ENCODE measurements at regions not wholly inside any gene's neighbourhood (a gene's known extent, or its start where the extent isn't known, plus 50 kb on each side); places are given as distances from the start of the nearest gene placed in this dataset.

- no peak for DNase-seq (ENCODE audit: low read depth)
These were observed 395.7 kb upstream of the MAP3K7 start for GRCh38 chr6:90982581-90982980.

- no peak for DNase-seq (ENCODE audit: low read depth)
These were observed 395.2 kb upstream of the MAP3K7 start for GRCh38 chr6:90982051-90982450.

- DNase-seq (ENCODE audit: low read depth) = no peak
These were observed 391.2 kb upstream of the MAP3K7 start for GRCh38 chr6:90978046-90978445.

- no peak for DNase-seq (ENCODE audit: low read depth)
These were observed 390.6 kb upstream of the MAP3K7 start for GRCh38 chr6:90977513-90977912.

DNA sequence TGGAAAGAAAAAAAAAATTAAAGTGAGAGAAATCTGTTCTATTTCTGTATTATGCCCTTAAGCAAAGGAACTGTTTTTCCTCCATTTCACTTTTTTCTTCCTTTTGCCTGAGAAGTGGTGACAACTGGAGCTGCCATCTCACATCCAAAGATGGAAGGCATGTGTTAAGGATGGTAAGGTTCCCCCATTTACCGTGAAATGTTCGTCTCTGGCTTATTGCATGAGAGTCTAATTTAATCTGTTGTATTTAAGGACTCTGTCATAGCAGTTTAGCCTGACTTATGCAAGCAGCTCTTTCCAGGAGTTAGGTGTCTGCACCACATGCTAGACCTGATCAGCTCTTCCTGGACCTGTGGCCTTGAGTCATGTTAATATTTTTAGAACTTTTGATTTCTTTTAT, 389.5 kb upstream of the MAP3K7 start:
- no peak for DNase-seq (ENCODE audit: low read depth)

- DNase-seq (ENCODE audit: low read depth) = no peak
These were observed 388.9 kb upstream of the MAP3K7 start for GRCh38 chr6:90975741-90976140.

- no peak for DNase-seq (ENCODE audit: low read depth)
These were observed 386.3 kb upstream of the MAP3K7 start for GRCh38 chr6:90973188-90973587.

- no peak for DNase-seq (ENCODE audit: low read depth)
These were observed 383.8 kb upstream of the MAP3K7 start for GRCh38 chr6:90970672-90971071.

- DNase-seq (ENCODE audit: low read depth) = no peak
These were observed 380.6 kb upstream of the MAP3K7 start for GRCh38 chr6:90967471-90967870.

DNA sequence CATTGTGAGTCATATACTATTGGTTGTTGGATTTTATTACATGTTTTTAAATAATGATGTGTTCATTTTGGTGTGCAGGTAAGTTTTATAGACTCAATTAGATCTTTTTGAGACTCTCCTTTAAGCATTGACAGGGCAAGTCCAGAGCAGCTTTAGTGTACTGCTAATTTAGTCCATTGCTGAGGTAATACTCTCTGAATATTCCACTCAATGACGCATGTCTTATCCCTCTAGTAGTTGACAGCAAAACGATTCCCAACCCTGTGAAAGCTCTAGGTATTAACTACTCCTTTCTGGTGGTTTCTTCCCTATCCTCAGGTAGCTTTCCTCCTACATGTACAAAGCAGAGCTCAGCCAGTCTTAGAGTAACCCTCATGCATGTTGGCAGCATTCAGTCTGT, 373.5 kb upstream of the MAP3K7 start:
- no peak for DNase-seq (ENCODE audit: low read depth)

GRCh38 chr6:90955246-90955645, 368.4 kb upstream of the MAP3K7 start:
- no peak for DNase-seq (ENCODE audit: low read depth)

DNA sequence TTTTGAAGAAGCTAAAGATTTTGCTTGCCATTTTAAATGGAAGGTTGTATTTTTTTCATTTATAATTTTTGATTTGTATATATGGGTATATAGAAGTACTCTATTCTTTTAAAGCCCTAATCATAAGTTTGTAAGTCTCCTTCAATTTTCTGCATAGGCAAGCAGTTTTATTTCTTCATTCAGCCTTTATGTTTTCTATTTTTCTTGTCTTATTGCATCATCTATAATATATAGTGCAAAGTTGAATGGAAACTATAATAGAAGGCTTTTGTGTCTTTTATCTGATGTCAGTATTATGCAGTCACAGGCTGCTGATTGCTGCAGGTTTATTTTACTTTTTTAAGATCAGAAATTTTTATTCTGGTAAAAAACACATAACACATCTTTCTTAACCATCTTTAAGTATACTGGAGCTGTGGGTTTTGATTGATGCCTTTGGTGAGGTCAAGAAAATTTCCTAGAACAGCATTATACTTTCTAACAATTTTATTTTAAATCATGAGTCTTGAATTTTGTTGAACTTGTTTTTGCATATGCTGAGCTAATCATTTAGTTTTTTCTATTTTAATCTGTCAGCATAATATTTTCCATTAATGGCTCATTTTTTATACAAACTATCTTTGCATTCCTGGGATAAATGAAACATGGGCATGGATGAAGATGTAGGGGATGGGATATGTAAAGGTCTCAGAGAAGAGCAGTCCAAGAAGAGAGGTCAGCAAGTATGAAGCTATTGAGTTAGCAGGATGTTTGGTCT, 366.7 kb upstream of the MAP3K7 start:
- DNase-seq (ENCODE audit: low read depth) = no peak

DNA sequence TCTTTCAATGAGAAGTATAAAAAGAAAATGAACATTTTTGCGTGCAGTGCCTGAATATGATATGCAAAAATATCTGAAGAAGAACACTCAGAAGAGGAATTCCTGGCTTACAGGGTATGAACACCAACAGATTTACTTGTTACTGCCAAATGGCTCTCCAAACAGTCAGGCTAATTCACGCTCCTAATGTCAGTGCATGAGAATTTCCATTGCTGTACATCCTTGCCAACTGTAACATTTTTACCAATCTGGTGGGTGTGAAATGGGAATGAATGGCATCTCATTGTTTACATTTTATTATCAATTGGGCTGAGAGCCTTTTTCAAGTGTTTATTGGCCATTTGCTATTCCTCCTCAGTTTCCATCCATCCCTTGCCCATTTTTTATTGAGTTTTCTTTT, 365.3 kb upstream of the MAP3K7 start:
- DNase-seq (ENCODE audit: low read depth) = no peak

DNA sequence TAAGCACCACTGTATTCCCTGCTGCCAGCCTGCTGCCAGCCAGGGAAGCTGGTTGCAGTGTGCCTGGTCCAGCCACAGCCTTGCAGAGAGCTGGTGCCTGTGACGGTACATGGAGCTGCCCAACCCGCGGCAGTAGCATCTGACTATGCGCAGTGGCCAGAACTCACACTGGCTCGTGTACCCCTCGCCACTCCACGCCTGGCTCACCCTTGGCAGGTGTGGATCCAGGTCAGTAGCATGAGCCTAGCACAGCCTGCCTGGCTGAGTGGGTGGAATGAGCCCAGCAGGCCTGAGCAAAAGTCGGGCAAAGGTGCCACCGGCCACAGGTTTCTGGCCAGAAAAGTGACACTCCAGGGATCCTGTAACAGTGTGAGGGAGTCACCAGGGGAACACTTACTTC, 361.7 kb upstream of the MAP3K7 start:
- DNase-seq (ENCODE audit: low read depth) = no peak

DNA sequence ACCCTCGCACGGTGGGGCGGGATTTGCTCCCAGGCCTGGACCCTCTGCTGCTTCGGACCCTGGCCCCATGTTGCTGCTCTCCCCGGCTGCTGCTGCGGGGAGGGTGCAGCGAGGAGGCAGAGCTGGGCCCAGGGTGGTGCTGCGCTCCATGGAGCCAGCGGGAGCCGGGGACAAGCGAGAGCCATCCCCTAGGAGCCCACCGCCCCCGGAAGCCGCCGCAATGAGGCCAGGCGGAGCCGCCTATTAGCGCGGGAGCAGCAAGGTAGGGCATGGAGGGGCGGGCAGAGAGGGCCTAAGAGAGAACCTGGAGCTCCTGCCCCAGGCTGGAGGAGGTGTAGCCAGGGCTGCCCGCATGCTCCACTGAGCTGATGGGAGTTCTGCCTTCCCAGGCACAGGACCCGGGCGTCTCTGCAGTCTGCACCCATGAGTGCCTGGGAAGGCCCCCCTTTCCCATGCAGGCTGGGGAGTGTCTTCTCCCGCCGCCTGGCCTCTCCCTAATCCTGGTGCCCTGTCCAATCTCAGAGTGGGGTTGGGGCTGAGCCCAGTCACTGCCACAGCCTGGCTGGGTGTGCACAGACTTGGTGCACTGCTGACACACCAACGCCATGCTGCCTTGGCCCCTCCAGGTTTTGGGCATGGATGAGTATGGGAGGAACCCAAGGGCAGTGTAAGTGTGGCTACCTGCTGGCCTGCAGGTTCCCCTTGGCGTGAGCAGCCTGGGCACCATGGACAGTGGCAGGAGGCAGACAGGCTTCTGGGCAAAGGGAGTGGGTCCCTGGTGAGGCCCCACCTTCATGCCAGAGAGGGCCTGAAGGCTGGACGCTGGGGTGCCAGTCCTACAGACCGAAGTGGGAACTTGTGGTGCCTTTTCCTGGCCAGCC, 360.6 kb upstream of the MAP3K7 start:
- DNase-seq (ENCODE audit: low read depth) = no peak

DNA sequence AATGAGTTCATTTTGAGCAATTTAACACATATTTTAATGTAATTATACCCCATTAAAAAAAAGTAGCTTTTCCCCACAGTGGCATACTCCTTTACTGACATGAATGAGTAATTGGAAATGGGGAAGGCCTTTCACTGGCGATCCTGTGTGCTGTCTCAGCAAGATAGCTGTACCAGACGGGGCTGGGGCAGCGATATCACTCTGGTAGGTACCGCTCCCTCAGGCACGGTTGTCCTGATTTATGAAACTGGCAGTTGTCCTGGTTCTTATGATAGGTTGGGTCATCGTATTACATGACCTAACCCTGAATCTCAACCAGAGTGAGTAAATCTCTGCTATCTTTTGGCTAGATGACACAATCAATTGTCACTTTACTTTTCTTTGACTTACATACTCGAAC, 355.0 kb upstream of the MAP3K7 start:
- no peak for DNase-seq (ENCODE audit: low read depth)

DNA sequence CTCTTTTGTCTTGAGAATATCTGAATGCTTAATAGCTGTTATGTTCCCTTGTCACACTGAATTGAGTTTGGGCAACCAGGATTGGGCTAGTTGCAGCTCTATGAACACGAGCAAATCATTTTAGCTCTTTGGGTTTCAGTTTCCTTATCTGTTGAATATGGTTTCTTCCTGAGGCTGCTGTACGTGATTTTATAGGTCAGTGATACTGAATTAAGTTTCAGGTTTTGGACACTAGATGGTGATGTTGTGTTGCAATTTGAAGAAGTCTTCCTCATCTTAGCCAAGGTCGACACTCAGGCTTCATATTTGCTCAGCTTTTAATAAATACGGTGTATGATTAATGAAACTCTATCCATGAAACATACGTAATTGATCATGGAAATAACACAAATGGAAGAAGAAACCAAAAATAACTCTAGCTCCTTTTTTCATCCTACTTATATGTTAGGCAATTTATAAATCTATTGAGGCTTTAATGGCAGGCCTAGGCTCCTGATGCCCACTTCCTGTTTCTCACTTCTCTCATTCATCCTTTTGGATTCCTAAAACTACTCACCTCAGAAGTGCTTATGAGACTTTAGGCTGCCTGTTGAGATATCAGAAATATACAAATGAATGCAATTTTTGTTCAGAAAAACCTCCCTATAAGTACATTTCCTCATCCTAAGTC, 354.1 kb upstream of the MAP3K7 start:
- DNase-seq (ENCODE audit: low read depth) = peak; percentile 28

DNA sequence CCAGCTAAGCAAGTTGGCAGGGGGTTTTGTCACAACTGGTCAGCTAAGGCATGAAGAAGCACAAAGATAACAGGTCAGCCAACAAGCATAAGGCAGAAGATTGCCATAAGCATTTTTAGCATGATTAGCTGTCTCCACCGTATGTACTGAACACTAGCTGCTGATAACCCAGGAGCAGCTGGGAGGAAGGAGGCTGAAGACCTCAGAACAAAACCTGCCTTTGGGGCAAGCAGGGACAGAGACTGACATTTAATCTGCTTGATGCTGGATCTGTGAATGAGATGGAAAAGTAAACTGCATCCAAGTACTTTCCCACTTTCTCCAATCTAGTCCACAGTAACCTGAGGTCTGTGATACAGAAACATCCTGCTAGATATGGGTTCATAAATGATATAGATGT, 353.0 kb upstream of the MAP3K7 start:
- DNase-seq (ENCODE audit: low read depth) = no peak

DNA sequence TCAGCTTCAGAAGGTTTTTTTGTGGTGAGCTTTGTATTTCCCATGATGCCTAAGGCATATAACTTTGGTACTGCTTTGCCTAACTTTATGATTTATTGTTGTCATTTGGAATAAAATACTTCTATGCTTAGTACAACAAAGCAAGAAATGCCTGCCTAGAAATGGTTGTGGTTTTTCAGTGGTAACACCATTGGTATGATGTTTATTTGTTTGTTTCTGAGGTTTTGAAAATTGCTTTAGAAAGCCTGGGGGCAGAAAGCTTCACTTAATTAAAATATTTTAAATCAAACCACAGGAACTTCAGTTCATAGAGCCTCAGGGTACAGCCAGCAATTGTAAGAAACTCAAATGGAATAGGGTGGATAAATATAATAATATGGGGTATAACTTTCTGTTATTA, 351.2 kb upstream of the MAP3K7 start:
- DNase-seq (ENCODE audit: low read depth) = no peak

DNA sequence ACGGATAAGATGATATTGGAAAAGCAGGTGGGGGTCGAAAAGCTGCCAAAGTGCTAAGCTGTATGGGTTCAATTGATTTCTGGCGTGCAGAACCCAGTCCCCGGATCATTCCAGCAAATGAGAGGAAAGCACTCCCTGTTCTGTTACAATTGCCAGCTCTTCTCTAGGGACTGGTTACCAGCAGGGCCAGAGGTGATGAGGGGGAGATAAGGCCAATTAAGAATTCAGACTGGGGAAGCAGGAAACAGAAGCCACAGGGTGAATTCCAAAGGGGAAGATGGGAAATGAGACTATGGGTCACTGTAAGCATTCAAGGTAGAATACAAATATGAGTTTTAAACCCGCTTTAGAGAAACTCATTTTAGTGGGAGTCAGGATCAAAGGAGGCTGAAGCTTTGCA, 349.4 kb upstream of the MAP3K7 start:
- DNase-seq (ENCODE audit: low read depth) = no peak

DNA sequence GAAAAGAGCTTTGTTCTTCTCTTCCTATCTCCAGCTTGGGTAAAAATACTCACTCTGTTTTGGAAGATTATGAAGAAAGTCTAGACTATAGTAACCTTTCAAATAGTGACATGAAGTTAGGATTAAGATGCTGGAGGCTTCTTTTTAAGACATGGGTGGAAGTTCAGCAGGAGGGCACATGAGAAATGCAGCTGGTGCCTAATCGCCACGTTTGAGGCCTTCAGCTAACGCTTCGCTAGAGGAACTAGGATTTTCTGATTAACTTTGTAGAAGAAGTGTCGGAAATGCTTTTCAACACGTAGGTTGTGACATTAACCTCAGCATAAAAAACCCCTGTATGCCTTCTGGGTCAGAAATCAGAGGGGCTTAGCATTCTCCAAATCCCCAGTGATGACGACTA, 348.1 kb upstream of the MAP3K7 start:
- DNase-seq (ENCODE audit: low read depth) = no peak

- no peak for DNase-seq (ENCODE audit: low read depth)
These were observed 347.2 kb upstream of the MAP3K7 start for GRCh38 chr6:90934081-90934480.

- DNase-seq (ENCODE audit: low read depth) = no peak
These were observed 345.5 kb upstream of the MAP3K7 start for GRCh38 chr6:90932351-90932750.
